H1 (cell line): ENCODE measurements at regions not wholly inside any gene's neighbourhood (a gene's known extent, or its start where the extent isn't known, plus 50 kb on each side); places are given as distances from the start of the nearest gene placed in this dataset.

Source experiments
- CTCF ChIA-PET: fragments of 300-600 bp; sonication (Branson Sonifier 250); formaldehyde crosslinking; loops from one replicate; lab custom pipeline; 2021; ENCODE audit not compliant: partially characterized antibody; lab: Charles Lee
- POLR2A ChIA-PET: fragments of 300-600 bp; sonication (Branson Sonifier 250); formaldehyde crosslinking; loops from one replicate; lab custom pipeline; 2021; ENCODE audit warnings: inconsistent platforms; ENCODE audit not compliant: partially characterized antibody; lab: Charles Lee
- DNase-seq, 2 experiments: peaks; one replicate each; pipeline versions ENCODE4 v3.0.0 to v3.0.0-alpha.2; 2010 to 2022; ENCODE audit warnings: low spot score in 2 of 2, low read depth in 1 of 2, mixed read lengths in 1 of 2
- FAIRE-seq: peaks from 2 replicates; lab custom pipeline; 2011; peaks lifted over from hg19 to GRCh38; lab: Jason Lieb, UNC
- H2AFZ ChIP-seq: 2 replicates; pipeline ENCODE4 v1.8.1; 2012; ENCODE audit warnings: low read length, inconsistent platforms
- H2AK5ac ChIP-seq: 2 replicates; pipeline ENCODE4 v1.6.1; 2013; ENCODE audit warnings: low read depth, low read length
- H2BK120ac ChIP-seq: replicated peaks from 2 replicates; pipeline ENCODE3; 2013; ENCODE audit warnings: low read depth, low read length, inconsistent platforms
- H2BK12ac ChIP-seq: 2 replicates; pipeline ENCODE4 v1.6.1; 2013; ENCODE audit warnings: low read depth, low read length
- H2BK15ac ChIP-seq: 2 replicates; pipeline ENCODE4 v1.6.1; 2013; ENCODE audit warnings: low read length
- H2BK20ac ChIP-seq: 2 replicates; pipeline ENCODE4 v1.6.1; 2013; ENCODE audit warnings: low read length
- H2BK5ac ChIP-seq: 2 replicates; pipeline ENCODE4 v1.6.1; 2013; ENCODE audit warnings: low read depth, low read length
- H3K14ac ChIP-seq: 2 replicates; pipeline ENCODE4 v1.6.1; 2013; ENCODE audit warnings: inconsistent platforms; ENCODE audit not compliant: insufficient read length
- H3K18ac ChIP-seq: 2 replicates; pipeline ENCODE4 v1.6.1; 2013; ENCODE audit warnings: low read length; ENCODE audit errors: extremely low read depth
- H3K23ac ChIP-seq: 2 replicates; pipeline ENCODE4 v1.6.1; 2013; ENCODE audit warnings: inconsistent platforms; ENCODE audit not compliant: insufficient read length
- H3K23me2 ChIP-seq: 2 replicates; pipeline ENCODE4 v1.6.1; 2013; ENCODE audit warnings: low read depth, low read length
- H3K27ac ChIP-seq: 2 replicates; pipeline ENCODE4 v1.6.1; 2011; ENCODE audit warnings: low read depth, low read length, inconsistent platforms
- H3K27me3 ChIP-seq, 4 experiments: replicated peaks in 1 of 4; 1 replicate in 1 of 4; 2 replicates in 3 of 4; pipeline versions ENCODE4 v1.6.1 to v1.8.1; 2011 to 2013; ENCODE audit warnings: low read length in 3 of 4, mild to moderate bottlenecking in 3 of 4, inconsistent platforms in 2 of 4, mixed read lengths in 2 of 4, moderate library complexity in 1 of 4; ENCODE audit not compliant: control insufficient read depth in 3 of 4, insufficient read depth in 3 of 4; ENCODE audit errors: extremely low read depth in 1 of 4
- H3K36me3 ChIP-seq, 4 experiments: 2 replicates each; pipeline versions ENCODE4 v1.6.1 to v1.8.1; 2011 to 2013; ENCODE audit warnings: mild to moderate bottlenecking in 4 of 4, low read length in 3 of 4, moderate library complexity in 2 of 4, control low read depth in 1 of 4, inconsistent platforms in 1 of 4; ENCODE audit not compliant: insufficient read depth in 4 of 4, control insufficient read depth in 2 of 4
- H3K4ac ChIP-seq: replicated peaks from 2 replicates; pipeline ENCODE3; 2013; ENCODE audit warnings: low read length, low read depth, mixed read lengths, inconsistent platforms; ENCODE audit not compliant: insufficient read length
- H3K4me1 ChIP-seq, 4 experiments: replicated peaks in 1 of 4; 1 replicate in 1 of 4; 2 replicates in 3 of 4; pipeline versions ENCODE4 v1.6.1 to v1.8.1; 2011 to 2013; ENCODE audit warnings: low read length in 3 of 4, inconsistent platforms in 2 of 4, mixed read lengths in 1 of 4; ENCODE audit not compliant: insufficient read depth in 4 of 4, control insufficient read depth in 3 of 4
- H3K4me2 ChIP-seq, 2 experiments: 2 replicates each; pipeline versions ENCODE4 v1.6.1 to v1.8.1; 2011 to 2013; ENCODE audit warnings: low read depth in 2 of 2, low read length in 2 of 2, control low read depth in 1 of 2, inconsistent platforms in 1 of 2, mild to moderate bottlenecking in 1 of 2; ENCODE audit not compliant: insufficient read depth in 1 of 2
- H3K4me3 ChIP-seq, 4 experiments: fragments of 200-600, 300-600 bp in 1 of 4; sonication (generic), shearing (Covaris generic), sonication (Bioruptor Twin) in 1 of 4; 2 replicates each; pipeline versions ENCODE4 v1.5.1 to v1.8.1; 2011 to 2016; ENCODE audit warnings: low read length in 4 of 4, low read depth in 3 of 4, control low read depth in 2 of 4, inconsistent platforms in 2 of 4, mild to moderate bottlenecking in 2 of 4, mixed read lengths in 1 of 4, moderate library complexity in 1 of 4; ENCODE audit not compliant: insufficient read depth in 2 of 4; ENCODE audit errors: extremely low read depth in 1 of 4
- H3K56ac ChIP-seq: replicated peaks from 2 replicates; pipeline ENCODE3; 2013; ENCODE audit warnings: low read depth, mild to moderate bottlenecking, mixed read lengths, low read length, inconsistent platforms; ENCODE audit not compliant: insufficient read length
- H3K79me1 ChIP-seq: 2 replicates; pipeline ENCODE4 v1.6.1; 2013; ENCODE audit warnings: low read depth, low read length, control low read depth
- H3K79me2 ChIP-seq, 2 experiments: 2 replicates each; pipeline versions ENCODE4 v1.6.1 to v1.8.1; 2012 to 2013; ENCODE audit warnings: low read length in 2 of 2, mild to moderate bottlenecking in 2 of 2, inconsistent platforms in 1 of 2; ENCODE audit not compliant: insufficient read depth in 2 of 2, control insufficient read depth in 1 of 2
- H3K9ac ChIP-seq, 4 experiments: replicated peaks in 1 of 4; 1 replicate in 1 of 4; 2 replicates in 3 of 4; pipeline versions ENCODE4 v1.6.1 to v1.8.1; 2011 to 2013; ENCODE audit warnings: low read depth in 3 of 4, low read length in 3 of 4, control low read depth in 2 of 4, mild to moderate bottlenecking in 2 of 4, moderate library complexity in 2 of 4, inconsistent platforms in 1 of 4; ENCODE audit errors: extremely low read depth in 1 of 4
- H3K9me3 ChIP-seq, 2 experiments: 2 replicates each; pipeline versions ENCODE4 v1.6.1 to v1.8.1; 2012 to 2013; ENCODE audit warnings: mild to moderate bottlenecking in 2 of 2, moderate library complexity in 2 of 2, control low read depth in 1 of 2, inconsistent platforms in 1 of 2, low read depth in 1 of 2, low read length in 1 of 2, mixed read lengths in 1 of 2; ENCODE audit not compliant: insufficient read depth in 2 of 2
- H4K20me1 ChIP-seq, 2 experiments: replicated peaks in 1 of 2; 2 replicates each; pipeline versions ENCODE3 to v1.8.1; 2011 to 2013; ENCODE audit warnings: inconsistent platforms in 2 of 2, low read length in 2 of 2, mild to moderate bottlenecking in 1 of 2; ENCODE audit not compliant: insufficient read depth in 2 of 2, control insufficient read depth in 1 of 2
- H4K5ac ChIP-seq: 2 replicates; pipeline ENCODE4 v1.6.1; 2013; ENCODE audit warnings: low read length, low read depth, mixed read lengths, inconsistent platforms; ENCODE audit not compliant: insufficient read length
- H4K8ac ChIP-seq: 2 replicates; pipeline ENCODE4 v1.8.0; 2013; ENCODE audit warnings: mild to moderate bottlenecking, moderate library complexity, low read length, inconsistent platforms; ENCODE audit not compliant: insufficient read depth; ENCODE audit errors: extremely low read depth
- H4K91ac ChIP-seq: replicated peaks from 2 replicates; pipeline ENCODE3; 2013; ENCODE audit warnings: low read length, mixed read lengths, inconsistent platforms; ENCODE audit not compliant: insufficient read length
- CBX8 ChIP-seq: fragments of 300-800, 300-1000 bp; sonication (generic); IDR thresholded peaks from 2 replicates; pipeline ENCODE4 v1.7.1; 2016; ENCODE audit warnings: low read depth, low read length, borderline replicate concordance
- E2F6 ChIP-seq: IDR thresholded peaks from 2 replicates; pipeline ENCODE4 v1.6.1; 2012; ENCODE audit warnings: inconsistent platforms
- EZH2 ChIP-seq: fragments of 200-600 bp; sonication (generic); IDR thresholded peaks from 2 replicates; pipeline ENCODE4 v1.7.1; 2012; ENCODE audit warnings: low read depth, mild to moderate bottlenecking, moderate library complexity, low read length, inconsistent platforms; ENCODE audit not compliant: severe bottlenecking
- KDM4A ChIP-seq: IDR thresholded peaks from one replicate; pipeline ENCODE4 v1.7.1; 2012; ENCODE audit warnings: low read depth, mild to moderate bottlenecking, moderate library complexity, low read length, inconsistent platforms; ENCODE audit not compliant: severe bottlenecking
- MAX ChIP-seq: IDR thresholded peaks from 2 replicates; pipeline ENCODE4 v1.6.1; 2012; ENCODE audit warnings: inconsistent platforms
- NANOG ChIP-seq: IDR thresholded peaks from 2 replicates; pipeline ENCODE4 v1.6.1; 2011; ENCODE audit warnings: low read length, low read depth, mild to moderate bottlenecking, inconsistent platforms; ENCODE audit not compliant: insufficient read depth, poor library complexity, severe bottlenecking
- RFX5 ChIP-seq: IDR thresholded peaks from 2 replicates; pipeline ENCODE4 v1.6.1; 2011; ENCODE audit warnings: low read depth, low read length, improper control_type of control experiment, borderline replicate concordance
- TAF7 ChIP-seq: optimal IDR thresholded peaks from 2 replicates; pipeline ENCODE3; 2011; ENCODE audit warnings: low read depth, mild to moderate bottlenecking, inconsistent platforms, low read length, moderate library complexity, borderline replicate concordance
- YY1 ChIP-seq: IDR thresholded peaks from 2 replicates; pipeline ENCODE4 v1.6.1; 2011; ENCODE audit warnings: low read depth, mild to moderate bottlenecking, low read length
- WGBS, 2 experiments: shearing (Covaris generic) in 1 of 2; methylation state at CpG; one replicate each; pipeline versions ENCODE4 v1.1.6 to v1.1.7; 2013 to 2015; ENCODE audit warnings: low lambda C conversion rate in 2 of 2, mixed read lengths in 2 of 2, inconsistent platforms in 1 of 2, low coverage in 1 of 2, missing lambda C conversion rate in 1 of 2; ENCODE audit not compliant: insufficient replicate concordance in 2 of 2, insufficient coverage in 1 of 2, insufficient read length in 1 of 2; ENCODE audit errors: extremely low coverage in 1 of 2, missing lambda C conversion rate in 1 of 2; 5-methylcytosine and 5-hydroxymethylcytosine counted together

- no peak overlapping the region for H2BK20ac ChIP-seq
- peaks cover 3 to 17% (median 9%) of the 10 kb centered on the region in 4 experiments; a peak in 6 of 7 replicates for H3K4me1 ChIP-seq
- FAIRE-seq (no peak), DNase-seq (peak in 1 of 2 experiments; percentile 72)
- 2% methylated on average over 46 of the region's 49 CpGs; no CpG with 5 or more reads in 1 of the 2 experiments for WGBS, 2 experiments
- 0 out of 2 replicates have a peak overlapping the region, but pooled peaks have one; percentile 5 for H3K18ac ChIP-seq
- H3K23me2 ChIP-seq, result peaks cover 14% of the 10 kb centered on the region
- H2BK12ac ChIP-seq, result no peak overlapping the region
- peaks cover 56 to 100% (median 92%) of the 10 kb centered on the region in 4 experiments for H3K27me3 ChIP-seq
- no peaks in the 10 kb centered on the region for H3K79me1 ChIP-seq
- H3K36me3 ChIP-seq, result no peaks in the 10 kb centered on the region
- ChIA-PET POLR2A (interaction anchor here (0.6 to 1.3 kb wide), 3 partner anchors 8 to 144 kb away, joined by 3 read pairs; no protein-coding TSS in a partner anchor), CTCF (interaction anchor here (0.9 to 2.1 kb wide), 4 partner anchors 24 to 45 kb away, joined by 3 to 9 read pairs (median 4); no protein-coding TSS in a partner anchor)
- H2BK120ac ChIP-seq, result no peak overlapping the region
- peak overlapping the region; percentile 89 to 91 for H3K4me2 ChIP-seq
- H4K5ac ChIP-seq, result no peak overlapping the region
- no peak overlapping the region for H3K27ac ChIP-seq
- H4K91ac ChIP-seq, result no peak overlapping the region
- no peak overlapping the region for H3K56ac ChIP-seq
- no peak overlapping the region for H2BK15ac ChIP-seq
- no peak overlapping the region for H3K23ac ChIP-seq
- no peak overlapping the region for H2AK5ac ChIP-seq
- no peak overlapping the region for H3K14ac ChIP-seq
- H2AFZ ChIP-seq, result peak overlapping the region; percentile 54; the same call in 1 of the 2 replicates
- peak overlapping the region; percentile 50 to 59 (median 52) for H3K4me3 ChIP-seq
- no peaks in the 10 kb centered on the region for H3K9me3 ChIP-seq
- no peak overlapping the region for H2BK5ac ChIP-seq
- no peaks in the 10 kb centered on the region for H3K79me2 ChIP-seq
- H4K20me1 ChIP-seq, result peaks cover 2 to 8% of the 10 kb centered on the region in 2 experiments
- H3K4ac ChIP-seq, result no peak overlapping the region
- H3K9ac ChIP-seq, result no peak overlapping the region
- 0 out of 2 replicates have a peak overlapping the region, but pooled peaks have one; percentile 0 for H4K8ac ChIP-seq
- no peak for TF ChIP-seq YY1
- no peak for TF ChIP-seq RFX5
- TF ChIP-seq TAF7, result no peak
- TF ChIP-seq MAX, result 0 out of 2 replicates have a peak, but pooled peaks have one; percentile 7
- TF ChIP-seq E2F6, result peak; percentile 50; the same call in 1 of the 2 replicates
- no peak for TF ChIP-seq NANOG
- 0 out of 2 replicates have a peak, but pooled peaks have one; percentile 19 for TF ChIP-seq CBX8
- peak; percentile 93 for TF ChIP-seq EZH2
- peak; percentile 74 for TF ChIP-seq KDM4A
Measured at GRCh38 chr6:28814032-28814976, 109.5 kb downstream of the TRIM27 start.
